Medulla oblongata (tissue), 1 donor: ENCODE measurements at regions not wholly inside any gene's neighbourhood (a gene's known extent, or its start where the extent isn't known, plus 50 kb on each side); places are given as distances from the start of the nearest gene placed in this dataset.

Experiments used
- DNase-seq: peaks from one replicate; pipeline ENCODE4 v3.0.0-alpha.2; 2015; ENCODE audit errors: extremely low spot score

- DNase-seq: no peak
These were observed 416.2 kb downstream of the IRS1 start for GRCh38 chr2:226383461-226383860.

GRCh38 chr2:226380679-226381078, 418.9 kb downstream of the IRS1 start:
- no peak for DNase-seq

GRCh38 chr2:226378753-226379705, 420.6 kb downstream of the IRS1 start:
- DNase-seq: no peak

GRCh38 chr2:226376516-226377180, 423.0 kb downstream of the IRS1 start:
- DNase-seq: no peak

- DNase-seq: no peak
These were observed 432.7 kb downstream of the IRS1 start for GRCh38 chr2:226366920-226367319.

GRCh38 chr2:226364217-226364616, 435.4 kb downstream of the IRS1 start:
- no peak for DNase-seq

- no peak for DNase-seq
These were observed 436.6 kb downstream of the IRS1 start for GRCh38 chr2:226362980-226363379.

GRCh38 chr2:226360658-226361057, 439.0 kb downstream of the IRS1 start:
- no peak for DNase-seq

GRCh38 chr2:226358688-226359087, 440.9 kb downstream of the IRS1 start:
- no peak for DNase-seq

- DNase-seq: no peak
These were observed 441.8 kb downstream of the IRS1 start for GRCh38 chr2:226357816-226358215.

- no peak for DNase-seq
These were observed 444.0 kb downstream of the IRS1 start for GRCh38 chr2:226355600-226355999.

- no peak for DNase-seq
These were observed 445.2 kb downstream of the IRS1 start for GRCh38 chr2:226354434-226354833.

GRCh38 chr2:226352941-226353560, 446.6 kb downstream of the IRS1 start:
- DNase-seq: no peak

- no peak for DNase-seq
These were observed 447.9 kb downstream of the IRS1 start for GRCh38 chr2:226351711-226352110.

GRCh38 chr2:226339616-226340015, 460.0 kb downstream of the IRS1 start:
- no peak for DNase-seq

GRCh38 chr2:226338825-226339224, 460.8 kb downstream of the IRS1 start:
- no peak for DNase-seq

GRCh38 chr2:226337941-226338600, 461.5 kb downstream of the IRS1 start:
- DNase-seq: no peak

GRCh38 chr2:226336283-226336682, 463.3 kb downstream of the IRS1 start:
- no peak for DNase-seq

GRCh38 chr2:226334981-226335720, 464.5 kb downstream of the IRS1 start:
- no peak for DNase-seq

GRCh38 chr2:226333388-226333787, 466.2 kb downstream of the IRS1 start:
- DNase-seq: no peak

GRCh38 chr2:226330206-226330605, 469.4 kb downstream of the IRS1 start:
- no peak for DNase-seq
